HUES64 (cell line): ENCODE measurements at regions not wholly inside any gene's neighbourhood (a gene's known extent, or its start where the extent isn't known, plus 50 kb on each side); places are given as distances from the start of the nearest gene placed in this dataset.

ENCODE experiments used
- H3K27ac ChIP-seq: 2 replicates; pipeline ENCODE4 v1.7.0; 2013; ENCODE audit warnings: low read depth, low read length, inconsistent platforms
- H3K27me3 ChIP-seq: 2 replicates; pipeline ENCODE4 v1.6.1; 2013; ENCODE audit warnings: mild to moderate bottlenecking, low read length; ENCODE audit not compliant: insufficient read depth
- H3K36me3 ChIP-seq: 2 replicates; pipeline ENCODE4 v1.6.1; 2013; ENCODE audit warnings: mild to moderate bottlenecking, low read length; ENCODE audit not compliant: insufficient read depth
- H3K4me1 ChIP-seq: 2 replicates; pipeline ENCODE4 v1.6.1; 2013; ENCODE audit warnings: mild to moderate bottlenecking, low read length, moderate library complexity; ENCODE audit not compliant: insufficient read depth
- H3K4me3 ChIP-seq: 2 replicates; pipeline ENCODE4 v1.5.1; 2013; ENCODE audit warnings: mild to moderate bottlenecking, low read length, moderate library complexity
- H3K9ac ChIP-seq: 2 replicates; pipeline ENCODE4 v1.6.1; 2013; ENCODE audit warnings: mild to moderate bottlenecking, low read depth, low read length
- H3K9me3 ChIP-seq: 2 replicates; pipeline ENCODE4 v1.6.1; 2013; ENCODE audit warnings: low read depth, low read length; ENCODE audit not compliant: insufficient read depth
- WGBS: fragments of 150-250, 120-280 bp; methylation state at CpG from one replicate; pipeline ENCODE4 v1.1.7; 2013; ENCODE audit warnings: missing lambda C conversion rate; 5-methylcytosine and 5-hydroxymethylcytosine counted together

GRCh38 chr10:35913628-35914027 lies 271.5 kb upstream of the FZD8 start:
- Histone ChIP-seq H3K9ac (no peak overlapping the region), H3K27me3 (no peaks in the 10 kb centered on the region), H3K36me3 (no peaks in the 10 kb centered on the region), H3K27ac (no peak overlapping the region), H3K9me3 (no peaks in the 10 kb centered on the region), H3K4me1 (peaks cover 27% of the 10 kb centered on the region), H3K4me3 (no peak overlapping the region)
- 70% methylated on average over 1 of the region's 1 CpG for WGBS

DNA sequence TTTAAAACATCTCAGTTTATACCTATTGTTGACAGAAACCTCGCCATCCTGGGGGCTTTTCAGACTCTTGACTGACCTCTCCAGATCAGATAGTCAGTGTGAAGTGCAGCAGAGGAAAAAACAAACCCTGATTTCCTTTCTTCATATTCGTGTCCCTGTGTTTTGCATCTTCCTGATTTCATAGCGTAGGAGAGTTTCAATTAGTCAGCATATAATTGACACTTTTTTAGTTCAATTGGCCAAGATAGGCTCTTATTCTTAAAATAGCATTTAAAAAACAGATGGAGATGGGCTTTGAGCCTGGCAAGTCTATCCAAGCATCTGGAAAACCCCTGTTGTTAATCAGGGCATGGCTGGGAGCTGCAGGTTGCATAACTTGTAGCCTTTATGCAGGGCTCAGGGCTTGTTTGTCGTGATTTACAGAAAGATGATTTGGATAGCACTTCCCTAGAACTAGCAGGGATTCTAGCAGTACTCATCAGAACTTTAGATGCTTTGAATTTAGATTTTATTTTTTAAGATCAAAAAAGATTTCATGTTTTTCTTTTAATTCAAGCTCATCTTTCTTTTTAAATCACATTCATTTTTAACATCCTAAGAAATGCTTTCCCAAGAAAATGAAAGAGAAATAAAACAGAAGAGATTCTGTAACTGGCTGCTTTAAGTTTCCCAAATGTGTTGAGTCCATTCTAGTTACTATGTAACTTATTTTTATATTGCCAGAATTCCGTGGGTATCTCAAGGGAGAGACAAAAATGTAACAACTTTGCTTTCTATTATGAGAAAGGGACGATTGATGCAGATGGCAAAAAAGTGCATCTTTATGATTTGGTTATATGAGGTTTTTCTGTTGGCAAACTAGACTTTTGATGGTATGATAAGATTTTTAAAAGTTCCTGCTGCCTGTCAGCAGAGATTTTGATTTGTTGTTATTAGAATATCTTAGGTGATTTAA lies 270.8 kb upstream of the FZD8 start:
- Histone ChIP-seq H3K27me3 (no peaks in the 10 kb centered on the region), H3K4me3 (no peak overlapping the region), H3K36me3 (no peaks in the 10 kb centered on the region), H3K9me3 (no peaks in the 10 kb centered on the region), H3K9ac (no peak overlapping the region), H3K27ac (no peak overlapping the region), H3K4me1 (peaks cover 34% of the 10 kb centered on the region)
- WGBS = 51% methylated on average over 6 of the region's 6 CpGs

GRCh38 chr10:35911954-35912353 lies 269.9 kb upstream of the FZD8 start:
- no peaks in the 10 kb centered on the region for H3K9me3 ChIP-seq
- 94% methylated on average over 2 of the region's 2 CpGs for WGBS
- peaks cover 37% of the 10 kb centered on the region for H3K4me1 ChIP-seq
- no peak overlapping the region for H3K4me3 ChIP-seq
- H3K27me3 ChIP-seq = no peaks in the 10 kb centered on the region
- no peaks in the 10 kb centered on the region for H3K36me3 ChIP-seq
- no peak overlapping the region for H3K9ac ChIP-seq
- no peak overlapping the region for H3K27ac ChIP-seq

DNA sequence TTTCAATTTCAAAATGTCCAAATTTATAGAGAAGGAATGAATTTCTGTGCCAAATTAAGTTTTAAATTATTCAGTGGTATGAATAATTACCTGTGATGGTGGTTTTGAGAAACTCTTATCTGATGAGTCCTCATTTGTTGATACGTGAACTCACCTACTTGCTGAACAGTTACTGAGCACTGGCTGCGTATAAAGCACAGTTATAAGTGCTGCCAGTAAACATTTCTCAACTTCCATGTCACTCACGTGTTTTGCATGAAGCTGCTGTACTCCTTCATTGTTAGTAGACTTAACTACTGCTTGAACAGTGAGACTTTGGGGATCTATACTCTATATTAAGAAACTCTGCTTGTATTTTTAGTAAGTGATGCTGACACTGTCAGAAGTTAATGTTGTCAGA lies 269.1 kb upstream of the FZD8 start:
- 95% methylated on average over 3 of the region's 3 CpGs for WGBS
- Histone ChIP-seq H3K27me3 (no peaks in the 10 kb centered on the region), H3K4me1 (peaks cover 37% of the 10 kb centered on the region), H3K27ac (no peak overlapping the region), H3K9me3 (no peaks in the 10 kb centered on the region), H3K36me3 (no peaks in the 10 kb centered on the region), H3K9ac (no peak overlapping the region), H3K4me3 (no peak overlapping the region)

DNA sequence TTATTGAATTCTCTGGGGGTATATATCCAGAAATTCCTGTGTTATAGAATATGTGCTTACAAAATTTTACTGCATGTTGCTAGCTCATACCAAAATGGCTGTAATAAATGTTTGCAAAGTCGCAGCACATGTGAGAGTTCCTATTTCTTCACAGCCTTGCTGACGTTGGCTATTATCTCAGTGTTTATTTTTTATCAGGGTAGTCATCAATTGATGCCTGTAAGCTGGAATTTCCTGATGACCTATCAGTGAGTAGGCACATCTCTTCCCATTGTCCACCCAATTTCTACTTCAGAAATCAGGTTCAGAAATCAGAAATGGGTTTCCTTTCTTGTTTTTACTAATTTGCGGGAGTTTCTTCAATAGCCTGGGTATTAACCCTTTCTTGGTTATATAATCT lies 268.1 kb upstream of the FZD8 start:
- Histone ChIP-seq H3K4me1 (peaks cover 37% of the 10 kb centered on the region), H3K27ac (no peak overlapping the region), H3K36me3 (no peaks in the 10 kb centered on the region), H3K27me3 (no peaks in the 10 kb centered on the region), H3K4me3 (no peak overlapping the region), H3K9me3 (no peaks in the 10 kb centered on the region), H3K9ac (no peak overlapping the region)
- 73% methylated on average over 3 of the region's 3 CpGs for WGBS

DNA sequence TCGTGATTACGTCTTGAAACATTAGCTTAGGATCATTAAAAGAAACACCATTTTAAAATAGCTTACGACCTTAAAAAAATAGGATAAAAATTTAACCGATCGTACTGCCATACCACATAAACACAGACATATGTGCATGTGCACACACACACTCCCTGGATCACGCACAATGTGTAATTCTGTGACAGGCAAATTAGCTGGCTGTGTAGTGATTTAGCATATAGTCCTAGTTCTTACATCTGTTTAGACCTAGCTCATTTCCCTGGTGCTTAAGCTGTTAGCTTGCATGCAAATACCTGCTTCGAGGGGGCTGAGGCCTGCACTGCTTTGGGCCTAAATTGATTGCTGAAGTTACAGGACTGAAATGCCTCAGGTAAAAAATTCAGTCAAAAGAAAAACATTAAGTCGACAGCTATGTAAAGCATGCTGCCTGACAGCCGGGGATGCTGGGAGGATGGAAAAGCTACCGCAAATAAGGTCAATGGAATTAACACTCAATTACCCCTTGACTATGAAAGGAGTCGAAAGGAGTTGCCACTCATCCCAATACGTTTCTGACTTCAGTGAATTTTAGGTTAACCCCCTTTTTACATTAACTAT lies 267.1 kb upstream of the FZD8 start:
- Histone ChIP-seq H3K9me3 (no peaks in the 10 kb centered on the region), H3K4me1 (peaks cover 37% of the 10 kb centered on the region), H3K4me3 (no peak overlapping the region), H3K27me3 (no peaks in the 10 kb centered on the region), H3K9ac (no peak overlapping the region), H3K27ac (no peak overlapping the region), H3K36me3 (no peaks in the 10 kb centered on the region)
- 59% methylated on average over 12 of the region's 12 CpGs for WGBS

DNA sequence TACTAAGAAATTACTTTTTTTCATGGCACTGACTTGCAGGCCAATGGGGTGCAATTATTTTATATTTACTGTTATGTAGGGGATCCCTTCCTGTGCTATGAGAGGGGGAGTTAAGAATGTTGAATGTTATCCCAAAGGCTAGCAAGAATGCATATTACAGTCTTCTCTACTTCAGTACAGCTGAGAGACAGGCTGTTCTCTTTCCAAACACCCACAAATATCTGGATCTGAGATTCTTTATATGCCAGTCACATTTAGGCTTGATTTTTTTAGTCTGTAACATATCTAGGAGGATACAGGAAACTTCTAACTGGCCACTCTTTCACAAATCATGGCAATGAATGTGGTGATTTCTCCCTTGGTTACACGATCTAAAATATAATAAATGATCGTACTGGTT lies 266.4 kb upstream of the FZD8 start:
- Histone ChIP-seq H3K27me3 (no peaks in the 10 kb centered on the region), H3K27ac (no peak overlapping the region), H3K4me3 (no peak overlapping the region), H3K9ac (no peak overlapping the region), H3K9me3 (no peaks in the 10 kb centered on the region), H3K4me1 (peaks cover 37% of the 10 kb centered on the region), H3K36me3 (no peaks in the 10 kb centered on the region)
- 92% methylated on average over 2 of the region's 2 CpGs for WGBS

DNA sequence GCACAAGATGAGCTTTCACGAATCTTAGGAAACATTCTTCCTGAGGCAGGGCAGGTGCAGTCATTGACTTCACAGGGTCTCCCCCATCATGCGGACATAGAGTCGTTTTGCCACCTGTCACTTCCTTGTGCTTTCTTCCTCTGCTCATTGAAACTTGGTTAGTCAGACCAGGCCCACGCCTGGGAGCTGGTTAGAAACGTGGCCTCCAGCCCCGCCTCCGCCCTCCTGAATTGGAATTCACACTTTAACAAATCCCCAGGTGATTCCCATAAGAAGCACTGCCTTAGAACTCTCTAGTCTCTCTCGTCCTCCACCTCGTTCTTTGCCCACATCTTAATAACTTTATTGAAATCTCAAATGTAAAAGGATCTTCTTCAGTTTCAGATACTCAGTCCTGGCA lies 265.5 kb upstream of the FZD8 start:
- H3K4me3 ChIP-seq = no peak overlapping the region

GRCh38 chr10:35906155-35906554 lies 264.1 kb upstream of the FZD8 start:
- H3K36me3 ChIP-seq = no peaks in the 10 kb centered on the region
- H3K9me3 ChIP-seq = no peaks in the 10 kb centered on the region
- H3K4me1 ChIP-seq = peaks cover 25% of the 10 kb centered on the region
- H3K27me3 ChIP-seq = no peaks in the 10 kb centered on the region
- no peak overlapping the region for H3K9ac ChIP-seq
- no peak overlapping the region for H3K27ac ChIP-seq
- no peak overlapping the region for H3K4me3 ChIP-seq
- WGBS = 92% methylated on average over 3 of the region's 3 CpGs

More for the DNA sequence above, 265.5 kb upstream of the FZD8 start:
- Histone ChIP-seq H3K9me3 (no peaks in the 10 kb centered on the region), H3K9ac (no peak overlapping the region), H3K4me1 (peaks cover 30% of the 10 kb centered on the region), H3K27ac (no peak overlapping the region), H3K36me3 (no peaks in the 10 kb centered on the region), H3K27me3 (no peaks in the 10 kb centered on the region)
- 57% methylated on average over 9 of the region's 9 CpGs for WGBS

DNA sequence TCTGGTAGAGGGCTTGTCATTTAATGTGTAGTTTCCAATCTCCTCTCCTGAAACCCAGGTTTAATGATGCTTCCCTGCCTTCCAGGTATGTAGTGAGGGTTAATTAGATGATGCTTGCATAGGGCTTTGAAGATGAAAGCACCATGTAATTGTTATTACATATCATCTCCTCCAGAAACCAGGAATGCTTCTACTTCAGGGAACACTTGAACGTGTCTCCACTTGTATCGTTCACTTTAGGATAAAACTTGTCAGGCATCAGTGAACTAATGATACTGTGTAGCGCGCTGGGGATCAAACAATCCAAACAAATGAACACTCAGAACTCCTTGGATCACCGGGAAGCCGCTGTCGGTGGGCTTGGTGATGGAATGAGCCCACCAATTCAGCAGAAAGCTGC lies 260.9 kb upstream of the FZD8 start:
- Histone ChIP-seq H3K4me3 (no peak overlapping the region), H3K9ac (no peak overlapping the region), H3K9me3 (no peaks in the 10 kb centered on the region), H3K36me3 (no peaks in the 10 kb centered on the region), H3K27ac (no peak overlapping the region), H3K4me1 (peaks cover 4% of the 10 kb centered on the region; the same call in 1 of the 2 replicates), H3K27me3 (no peaks in the 10 kb centered on the region)
- WGBS = 98% methylated on average over 7 of the region's 7 CpGs

DNA sequence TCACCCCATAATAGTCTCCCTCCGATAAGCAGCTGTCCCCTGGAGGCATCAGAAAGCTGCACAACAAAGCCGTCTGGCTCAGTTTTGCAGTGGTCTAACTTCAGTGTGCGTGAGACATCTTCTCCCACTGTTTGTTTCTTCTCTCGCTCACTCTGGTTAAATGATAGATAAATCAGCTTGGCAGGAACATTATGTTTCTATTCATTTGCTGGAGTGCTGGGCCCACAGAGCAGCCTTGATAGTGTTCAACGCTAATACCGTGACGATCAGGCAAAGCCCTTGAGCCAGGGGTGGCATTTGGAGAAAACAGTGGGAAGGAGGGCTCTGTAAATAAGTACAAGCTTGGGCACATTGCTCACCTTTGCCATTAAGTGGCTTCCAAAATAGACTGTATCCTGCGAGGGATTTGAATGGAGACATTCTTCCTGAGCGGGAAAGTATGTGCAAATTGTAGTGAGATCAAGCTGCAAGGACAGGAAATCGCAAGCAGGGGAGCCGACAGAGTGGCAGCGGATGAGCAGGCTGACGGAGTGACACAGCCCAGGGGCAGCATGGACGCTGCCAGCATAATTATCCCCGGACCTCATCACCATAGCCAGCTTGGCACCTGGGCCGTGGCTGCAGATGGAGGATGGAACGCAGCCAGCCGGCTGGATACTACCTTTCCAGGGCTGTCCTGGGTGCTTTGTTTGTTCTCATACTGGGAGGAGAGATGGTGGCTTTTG lies 256.8 kb upstream of the FZD8 start:
- Histone ChIP-seq H3K9me3 (no peaks in the 10 kb centered on the region; the same call in 1 of the 2 replicates), H3K27me3 (no peaks in the 10 kb centered on the region), H3K9ac (no peak overlapping the region), H3K4me3 (no peak overlapping the region), H3K4me1 (no peaks in the 10 kb centered on the region), H3K36me3 (no peaks in the 10 kb centered on the region), H3K27ac (no peak overlapping the region)
- 87% methylated on average over 17 of the region's 18 CpGs for WGBS
